ENCODE measurements at regions not wholly inside any gene's neighbourhood (a gene's known extent, or its start where the extent isn't known, plus 50 kb on each side); places are given as distances from the start of the nearest gene placed in this dataset.

GRCh38 chr3:44050867-44051266 is 190.8 kb upstream of the TOPAZ1 start:
- DNase-seq (ENCODE audit: low read depth) = no peak

- peak; percentile 14 for DNase-seq (ENCODE audit: low read depth)
These were observed 185.7 kb upstream of the TOPAZ1 start for GRCh38 chr3:44055951-44056350.

GRCh38 chr3:44056446-44057240 is 185.0 kb upstream of the TOPAZ1 start:
- no peak for DNase-seq (ENCODE audit: low read depth)

- DNase-seq (ENCODE audit: low read depth) = peak; percentile 62
These were observed 183.4 kb upstream of the TOPAZ1 start for GRCh38 chr3:44058022-44058867.

GRCh38 chr3:44058868-44059203 is 182.8 kb upstream of the TOPAZ1 start:
- DNase-seq (ENCODE audit: low read depth) = no peak

- DNase-seq (ENCODE audit: low read depth) = no peak
These were observed 181.5 kb upstream of the TOPAZ1 start for GRCh38 chr3:44060164-44060563.

- DNase-seq (ENCODE audit: low read depth) = no peak
These were observed 180.4 kb upstream of the TOPAZ1 start for GRCh38 chr3:44061268-44061667.

- no peak for DNase-seq (ENCODE audit: low read depth)
These were observed 179.7 kb upstream of the TOPAZ1 start for GRCh38 chr3:44061961-44062360.

- DNase-seq (ENCODE audit: low read depth) = peak; percentile 73
These were observed 176.2 kb upstream of the TOPAZ1 start for GRCh38 chr3:44065311-44066094.

- peak; percentile 84 for DNase-seq (ENCODE audit: low read depth)
These were observed 174.9 kb upstream of the TOPAZ1 start for GRCh38 chr3:44066806-44067205.

GRCh38 chr3:44067431-44067830 is 174.3 kb upstream of the TOPAZ1 start:
- no peak for DNase-seq (ENCODE audit: low read depth)

- no peak for DNase-seq (ENCODE audit: low read depth)
These were observed 172.9 kb upstream of the TOPAZ1 start for GRCh38 chr3:44068753-44069152.

GRCh38 chr3:44069276-44069675 is 172.4 kb upstream of the TOPAZ1 start:
- peak; percentile 26 for DNase-seq (ENCODE audit: low read depth)

GRCh38 chr3:44070841-44071546 is 170.7 kb upstream of the TOPAZ1 start:
- DNase-seq (ENCODE audit: low read depth) = no peak

- DNase-seq (ENCODE audit: low read depth) = no peak
These were observed 168.8 kb upstream of the TOPAZ1 start for GRCh38 chr3:44072601-44073540.

GRCh38 chr3:44074181-44074580 is 167.5 kb upstream of the TOPAZ1 start:
- DNase-seq (ENCODE audit: low read depth) = no peak

GRCh38 chr3:44076221-44076829 is 165.4 kb upstream of the TOPAZ1 start:
- DNase-seq (ENCODE audit: low read depth) = peak; percentile 31

GRCh38 chr3:44077267-44077666 is 164.4 kb upstream of the TOPAZ1 start:
- DNase-seq (ENCODE audit: low read depth) = no peak

GRCh38 chr3:44078863-44079262 is 162.8 kb upstream of the TOPAZ1 start:
- DNase-seq (ENCODE audit: low read depth) = no peak

GRCh38 chr3:44079916-44080315 is 161.8 kb upstream of the TOPAZ1 start:
- DNase-seq (ENCODE audit: low read depth) = no peak

Data from RPMI7951 (cell line).